OCI-LY7 (cell line): ENCODE measurements at regions not wholly inside any gene's neighbourhood (a gene's known extent, or its start where the extent isn't known, plus 50 kb on each side); places are given as distances from the start of the nearest gene placed in this dataset.

Experiments
- BruUV-seq: library from RNA; stranded (reverse); fragments of 400-500 nt; replicated peaks from 2 replicates; lab custom pipeline; 2021; lab: Mats Ljungman, UMichigan
- CTCF ChIA-PET: fragments of 300-600 bp; sonication (Branson Sonifier 250); formaldehyde crosslinking; loops from one replicate; lab custom pipeline; 2022; ENCODE audit warnings: antibody characterized with exemption; ENCODE audit not compliant: unreplicated experiment; lab: Charles Lee
- POLR2A ChIA-PET: fragments of 300-600 bp; sonication (Branson Sonifier 250); formaldehyde crosslinking; loops from one replicate; lab custom pipeline; 2022; ENCODE audit warnings: antibody characterized with exemption; lab: Charles Lee
- DNase-seq: peaks from one replicate; pipeline ENCODE4 v3.0.0-alpha.2; 2015; ENCODE audit warnings: low spot score
- H2AFZ ChIP-seq: fragments of 200-600 bp; sonication (generic), shearing (Covaris generic); 2 replicates; pipeline ENCODE4 v1.6.1; 2014; ENCODE audit warnings: mild to moderate bottlenecking, antibody characterized with exemption, low read length, moderate library complexity
- H3K27ac ChIP-seq: fragments of 200-600 bp; sonication (generic); 2 replicates; pipeline ENCODE4 v1.5.1; 2014; ENCODE audit warnings: mixed run types, low read depth, mild to moderate bottlenecking, moderate library complexity, low read length, inconsistent platforms; ENCODE audit not compliant: poor library complexity, severe bottlenecking
- H3K36me3 ChIP-seq: fragments of 200-600 bp; sonication (generic); 2 replicates; pipeline ENCODE4 v1.6.1; 2014; ENCODE audit warnings: mild to moderate bottlenecking, antibody characterized with exemption, low read length, moderate library complexity, mixed read lengths; ENCODE audit not compliant: insufficient read depth
- H3K4me1 ChIP-seq: fragments of 200-600 bp; sonication (generic); 2 replicates; pipeline ENCODE4 v1.5.1; 2014; ENCODE audit warnings: mild to moderate bottlenecking, low read length; ENCODE audit not compliant: insufficient read depth, poor library complexity, severe bottlenecking
- H3K4me2 ChIP-seq: fragments of 200-600 bp; sonication (generic); 2 replicates; pipeline ENCODE4 v1.6.1; 2014; ENCODE audit warnings: mild to moderate bottlenecking, low read length
- H3K4me3 ChIP-seq: fragments of 200-600 bp; sonication (generic); 2 replicates; pipeline ENCODE4 v1.5.1; 2014; ENCODE audit warnings: mild to moderate bottlenecking, low read depth, low read length; ENCODE audit not compliant: poor library complexity, severe bottlenecking
- H3K79me2 ChIP-seq: fragments of 200-600 bp; sonication (generic); 2 replicates; pipeline ENCODE4 v1.6.1; 2016; ENCODE audit warnings: low read depth, mild to moderate bottlenecking, low read length, moderate library complexity, mixed read lengths; ENCODE audit not compliant: insufficient read depth
- H3K9me2 ChIP-seq: fragments of 200-600 bp; sonication (generic); 2 replicates; pipeline ENCODE4 v1.6.1; 2016; ENCODE audit warnings: mild to moderate bottlenecking, low read length, mixed read lengths; ENCODE audit not compliant: insufficient read depth
- H3K9me3 ChIP-seq: fragments of 200-600 bp; sonication (generic); 2 replicates; pipeline ENCODE4 v1.6.1; 2014; ENCODE audit warnings: mild to moderate bottlenecking, mixed run types, low read length, mixed read lengths
- H4K20me1 ChIP-seq: fragments of 200-600 bp; sonication (generic); 2 replicates; pipeline ENCODE4 v1.6.1; 2014; ENCODE audit warnings: mild to moderate bottlenecking, antibody characterized with exemption, low read length, moderate library complexity, mixed read lengths; ENCODE audit not compliant: insufficient read depth
- CTCF ChIP-seq: fragments of 200-600 bp; sonication (generic); conservative IDR thresholded peaks from 2 replicates; pipeline ENCODE4 v1.5.1; 2014; ENCODE audit warnings: mild to moderate bottlenecking, antibody characterized with exemption, low read length, moderate library complexity, mixed read lengths
- EZH2phosphoT487 ChIP-seq: fragments of 200-600 bp; sonication (generic); IDR thresholded peaks from 2 replicates; pipeline ENCODE4 v1.6.1; 2018; ENCODE audit warnings: low read depth, borderline replicate concordance, mild to moderate bottlenecking, mixed run types, antibody characterized with exemption, low read length, moderate library complexity, mixed read lengths
- intact Hi-C: fragments of 100-400 bp; cut with micrococcal nuclease; formaldehyde crosslinking; loops from one replicate; pipeline ENCODE4 v1.10.0; 2022; ENCODE audit not compliant: unreplicated experiment

- intact Hi-C loops, result no loop called here
- Histone ChIP-seq H3K36me3 (no peaks in the 10 kb centered on the region), H3K4me2 (no peak overlapping the region), H2AFZ (no peak overlapping the region), H3K79me2 (no peaks in the 10 kb centered on the region), H3K27ac (no peak overlapping the region), H3K4me3 (no peak overlapping the region), H4K20me1 (no peaks in the 10 kb centered on the region), H3K4me1 (peaks cover 15% of the 10 kb centered on the region), H3K9me3 (0 out of 2 replicates have a peak, but pooled peaks cover 3% of the 10 kb centered on the region), H3K9me2 (no peaks in the 10 kb centered on the region)
- DNase-seq, result no peak
- BruUV-seq, result no TSS peak
- ChIA-PET CTCF (no interaction called here), POLR2A (no interaction called here)
- TF ChIP-seq CTCF (no peak), EZH2phosphoT487 (no peak)
Measured at GRCh38 chr10:62709200-62709599, 95.3 kb upstream of the ADO start.

- H3K79me2 ChIP-seq, result no peaks in the 10 kb centered on the region
- H3K36me3 ChIP-seq, result no peaks in the 10 kb centered on the region
- H2AFZ ChIP-seq, result no peak overlapping the region
- no peaks in the 10 kb centered on the region for H3K9me2 ChIP-seq
- no peak overlapping the region for H3K27ac ChIP-seq
- POLR2A ChIA-PET, result interaction anchor here (0.8 kb wide), 1 partner anchor 13 kb away, joined by 3 read pairs; no protein-coding TSS in a partner anchor
- TF ChIP-seq EZH2phosphoT487, result no peak
- no peak for TF ChIP-seq CTCF
- CTCF ChIA-PET, result no interaction called here
- H3K4me3 ChIP-seq, result no peak overlapping the region
- DNase-seq, result no peak
- no TSS peak for BruUV-seq
- no peak overlapping the region for H3K4me2 ChIP-seq
- H3K9me3 ChIP-seq, result 0 out of 2 replicates have a peak, but pooled peaks cover 3% of the 10 kb centered on the region
- H4K20me1 ChIP-seq, result no peaks in the 10 kb centered on the region
- intact Hi-C loops, result no loop called here
- peaks cover 15% of the 10 kb centered on the region for H3K4me1 ChIP-seq
Measured at GRCh38 chr10:62710182-62710581, 94.3 kb upstream of the ADO start.

GRCh38 chr10:62715383-62715782 lies 89.1 kb upstream of the ADO start:
- BruUV-seq, result no TSS peak
- POLR2A ChIA-PET, result no interaction called here

More at GRCh38 chr10:62715383-62715782, 89.1 kb upstream of the ADO start:
- no peaks in the 10 kb centered on the region for H4K20me1 ChIP-seq
- no peaks in the 10 kb centered on the region for H3K79me2 ChIP-seq
- no peaks in the 10 kb centered on the region for H3K9me2 ChIP-seq
- no peak overlapping the region for H3K27ac ChIP-seq
- H3K4me1 ChIP-seq, result no peaks in the 10 kb centered on the region
- no peak overlapping the region for H3K4me3 ChIP-seq
- intact Hi-C loops, result no loop called here
- H3K36me3 ChIP-seq, result no peaks in the 10 kb centered on the region
- H2AFZ ChIP-seq, result no peak overlapping the region
- H3K4me2 ChIP-seq, result no peak overlapping the region
- 0 out of 2 replicates have a peak, but pooled peaks cover 3% of the 10 kb centered on the region for H3K9me3 ChIP-seq
- CTCF ChIA-PET, result no interaction called here
- no peak for DNase-seq
- TF ChIP-seq CTCF (no peak), EZH2phosphoT487 (no peak)
